WERI-Rb-1 (cell line): ENCODE measurements at regions not wholly inside any gene's neighbourhood (a gene's known extent, or its start where the extent isn't known, plus 50 kb on each side); places are given as distances from the start of the nearest gene placed in this dataset.

Source experiments
- DNase-seq: peaks from one replicate; pipeline ENCODE4 v3.0.0-alpha.2; 2020
- H3K27ac ChIP-seq: fragments of 250-450 bp; sonication (Bioruptor Pico); 2 replicates; pipeline ENCODE4 v1.5.1; 2020; ENCODE audit warnings: mild to moderate bottlenecking, moderate library complexity
- H3K27me3 ChIP-seq: fragments of 250-450 bp; sonication (Bioruptor Pico); 2 replicates; pipeline ENCODE4 v1.5.1; 2021; ENCODE audit warnings: mild to moderate bottlenecking, low read depth, moderate library complexity; ENCODE audit not compliant: insufficient read depth, severe bottlenecking
- H3K36me3 ChIP-seq: fragments of 250-450 bp; sonication (Bioruptor Pico); 2 replicates; pipeline ENCODE4 v1.5.1; 2020; ENCODE audit warnings: mild to moderate bottlenecking, moderate library complexity
- H3K4me3 ChIP-seq: 2 replicates; pipeline ENCODE4 v1.5.1; 2011; ENCODE audit warnings: low read depth, mild to moderate bottlenecking, control low read depth, low read length
- H3K9me3 ChIP-seq: fragments of 250-450 bp; sonication (Bioruptor Pico); 2 replicates; pipeline ENCODE4 v1.5.1; 2021; ENCODE audit warnings: mild to moderate bottlenecking, moderate library complexity; ENCODE audit not compliant: severe bottlenecking
- TF ChIP-seq, protein P1 (sequence below): IDR thresholded peaks from 2 replicates; pipeline ENCODE4 v1.5.1; 2011; ENCODE audit warnings: low read depth, mild to moderate bottlenecking, control low read depth, inconsistent platforms, low read length

DNA sequence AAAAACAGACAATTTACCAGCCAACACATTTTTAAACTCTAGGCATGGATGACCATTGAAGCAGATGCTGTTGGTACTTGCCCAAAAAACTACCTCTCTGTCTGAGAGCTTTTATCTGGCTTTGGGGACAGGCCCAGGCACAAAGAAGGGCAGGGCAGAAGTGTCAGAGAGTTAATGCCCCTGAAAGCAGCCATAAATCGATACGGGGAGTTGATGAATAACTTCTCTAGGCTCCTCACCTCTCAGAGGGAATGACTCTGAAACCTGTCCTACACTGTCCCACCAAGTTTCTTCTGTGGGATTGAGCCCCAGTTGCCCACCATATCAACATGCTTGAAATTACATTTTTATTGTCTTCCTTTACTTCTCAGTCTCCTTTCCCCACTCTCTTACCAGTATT lies 113.0 kb upstream of the DAAM1 start:
- H3K27ac ChIP-seq, result no peak overlapping the region
- no peaks in the 10 kb centered on the region for H3K36me3 ChIP-seq
- no peaks in the 10 kb centered on the region for H3K9me3 ChIP-seq
- TF ChIP-seq, protein P1, sequence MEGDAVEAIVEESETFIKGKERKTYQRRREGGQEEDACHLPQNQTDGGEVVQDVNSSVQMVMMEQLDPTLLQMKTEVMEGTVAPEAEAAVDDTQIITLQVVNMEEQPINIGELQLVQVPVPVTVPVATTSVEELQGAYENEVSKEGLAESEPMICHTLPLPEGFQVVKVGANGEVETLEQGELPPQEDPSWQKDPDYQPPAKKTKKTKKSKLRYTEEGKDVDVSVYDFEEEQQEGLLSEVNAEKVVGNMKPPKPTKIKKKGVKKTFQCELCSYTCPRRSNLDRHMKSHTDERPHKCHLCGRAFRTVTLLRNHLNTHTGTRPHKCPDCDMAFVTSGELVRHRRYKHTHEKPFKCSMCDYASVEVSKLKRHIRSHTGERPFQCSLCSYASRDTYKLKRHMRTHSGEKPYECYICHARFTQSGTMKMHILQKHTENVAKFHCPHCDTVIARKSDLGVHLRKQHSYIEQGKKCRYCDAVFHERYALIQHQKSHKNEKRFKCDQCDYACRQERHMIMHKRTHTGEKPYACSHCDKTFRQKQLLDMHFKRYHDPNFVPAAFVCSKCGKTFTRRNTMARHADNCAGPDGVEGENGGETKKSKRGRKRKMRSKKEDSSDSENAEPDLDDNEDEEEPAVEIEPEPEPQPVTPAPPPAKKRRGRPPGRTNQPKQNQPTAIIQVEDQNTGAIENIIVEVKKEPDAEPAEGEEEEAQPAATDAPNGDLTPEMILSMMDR, result no peak
- no peak overlapping the region for H3K4me3 ChIP-seq
- DNase-seq, result no peak
- H3K27me3 ChIP-seq, result no peaks in the 10 kb centered on the region

DNA sequence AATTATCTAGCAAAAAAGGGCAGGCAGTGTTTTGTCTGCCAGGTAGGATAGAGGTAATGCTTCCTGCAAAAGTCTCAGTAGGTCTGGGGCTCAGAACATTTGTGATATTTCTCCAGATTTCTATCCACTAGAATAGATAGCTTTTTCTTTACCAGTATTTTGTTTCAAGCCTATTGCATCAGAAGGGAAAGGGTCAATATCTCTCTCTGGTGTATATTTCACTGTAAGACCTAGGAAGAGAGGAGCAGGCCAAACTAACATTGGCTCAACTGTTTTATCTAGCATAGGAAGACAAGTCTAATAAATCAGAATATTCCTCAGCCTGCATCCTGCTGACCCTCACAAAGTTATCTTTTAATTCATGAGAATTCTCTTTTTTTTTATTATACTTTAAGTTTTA lies 106.7 kb upstream of the DAAM1 start:
- DNase-seq, result no peak
- Histone ChIP-seq H3K27me3 (no peaks in the 10 kb centered on the region), H3K36me3 (no peaks in the 10 kb centered on the region), H3K4me3 (no peak overlapping the region), H3K27ac (no peak overlapping the region), H3K9me3 (no peaks in the 10 kb centered on the region)
- TF ChIP-seq, protein P1, result no peak

DNA sequence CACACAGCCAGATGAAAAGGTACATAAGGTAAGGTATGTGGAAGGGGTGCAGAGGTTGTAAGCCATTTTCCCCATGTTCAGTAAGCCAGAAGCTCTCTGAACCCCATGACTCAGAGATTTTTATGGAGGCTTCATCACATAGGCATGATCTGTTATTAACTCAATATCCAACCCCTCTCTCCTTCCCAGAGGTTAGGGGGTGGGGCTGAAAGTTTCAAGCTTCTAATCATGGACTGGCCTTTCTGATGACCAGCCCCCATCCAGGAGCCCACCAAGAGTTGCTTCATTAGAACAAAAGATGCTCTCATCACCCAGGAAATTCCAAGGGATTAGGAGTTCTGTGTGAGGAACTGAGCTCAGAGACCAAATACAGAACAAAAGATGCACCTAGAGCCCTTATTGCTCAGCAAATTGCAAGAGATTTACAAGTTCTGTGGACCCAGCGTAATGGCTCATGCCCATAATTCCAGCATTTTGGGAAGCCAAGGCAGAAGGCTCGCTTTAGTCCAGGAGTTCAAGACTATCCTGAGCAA lies 103.2 kb upstream of the DAAM1 start:
- TF ChIP-seq, protein P1, result no peak
- H3K9me3 ChIP-seq, result no peaks in the 10 kb centered on the region
- no peaks in the 10 kb centered on the region for H3K36me3 ChIP-seq
- H3K4me3 ChIP-seq, result no peak overlapping the region
- no peak overlapping the region for H3K27ac ChIP-seq
- DNase-seq, result no peak
- no peaks in the 10 kb centered on the region for H3K27me3 ChIP-seq

DNA sequence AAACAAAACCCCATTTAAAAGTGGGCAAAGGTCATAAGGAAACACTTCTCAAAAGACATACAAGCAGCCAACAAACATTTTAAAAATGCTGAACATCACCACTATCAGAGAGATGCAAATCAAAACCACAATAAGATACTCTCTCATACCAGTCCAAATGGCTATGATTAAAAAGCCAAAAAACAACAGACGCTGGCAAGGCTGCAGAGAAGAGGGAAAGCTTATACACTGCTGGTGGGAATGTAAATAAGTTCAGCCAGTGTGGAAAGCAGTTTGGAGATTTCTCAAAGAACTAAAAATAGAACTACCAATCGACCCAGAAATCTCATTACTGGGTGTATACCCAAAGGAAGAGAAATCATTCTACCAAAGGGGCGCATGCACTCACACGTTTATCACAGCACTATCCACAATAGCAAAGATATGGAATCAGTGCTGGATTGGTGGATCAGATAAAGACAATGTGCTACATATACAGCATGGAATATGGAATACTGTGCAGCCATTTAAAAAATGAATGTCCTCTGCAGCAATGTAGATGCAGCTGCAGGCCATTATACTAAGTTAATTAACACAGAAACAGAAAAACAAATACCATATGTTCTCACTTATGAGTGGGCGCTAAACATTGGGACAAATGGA lies 102.1 kb upstream of the DAAM1 start:
- TF ChIP-seq, protein P1, result no peak
- Histone ChIP-seq H3K27ac (no peak overlapping the region), H3K4me3 (no peak overlapping the region), H3K27me3 (no peaks in the 10 kb centered on the region), H3K36me3 (no peaks in the 10 kb centered on the region), H3K9me3 (no peaks in the 10 kb centered on the region)
- no peak for DNase-seq

DNA sequence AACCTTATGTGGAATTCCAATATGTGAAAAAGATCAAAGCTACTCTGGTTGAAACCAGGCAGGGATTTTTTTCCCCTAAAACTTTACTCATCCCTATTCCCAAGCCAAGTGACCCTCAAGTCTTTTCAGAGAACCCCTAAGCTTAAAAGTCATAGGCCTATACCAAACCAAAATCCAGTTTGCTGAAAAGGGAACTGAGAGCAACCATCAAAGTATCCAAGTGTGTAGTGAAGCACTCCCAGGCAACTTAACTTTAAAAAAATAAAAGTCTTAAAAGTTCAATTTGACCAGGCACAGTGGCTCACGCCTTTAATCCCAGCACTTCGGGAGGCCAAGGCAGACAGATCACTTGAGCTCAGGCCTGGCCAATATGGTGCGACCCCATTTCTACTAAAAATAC lies 101.2 kb upstream of the DAAM1 start:
- H3K4me3 ChIP-seq, result no peak overlapping the region
- TF ChIP-seq, protein P1, result no peak
- no peak overlapping the region for H3K27ac ChIP-seq
- no peaks in the 10 kb centered on the region for H3K36me3 ChIP-seq
- no peaks in the 10 kb centered on the region for H3K27me3 ChIP-seq
- DNase-seq, result no peak
- no peaks in the 10 kb centered on the region for H3K9me3 ChIP-seq

DNA sequence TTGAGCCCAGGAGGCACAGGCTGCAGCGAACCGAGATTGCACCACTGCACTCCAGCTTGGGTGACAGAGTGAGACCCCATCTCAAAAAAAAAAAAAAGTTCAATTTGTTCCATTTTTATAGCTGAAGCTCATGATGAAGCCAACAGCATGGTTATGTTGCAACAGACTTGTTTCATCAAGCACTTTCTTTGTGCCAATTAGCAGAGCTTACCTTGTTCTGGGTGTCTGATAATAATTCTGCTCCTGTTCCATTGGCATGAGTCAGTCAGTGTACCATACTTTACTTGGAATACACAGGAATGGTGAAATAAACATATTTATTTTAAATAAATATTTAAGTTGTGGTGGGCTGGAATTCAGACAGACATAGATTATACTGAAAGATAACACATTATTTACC lies 100.8 kb upstream of the DAAM1 start:
- no peak overlapping the region for H3K4me3 ChIP-seq
- no peaks in the 10 kb centered on the region for H3K36me3 ChIP-seq
- DNase-seq, result no peak
- no peaks in the 10 kb centered on the region for H3K27me3 ChIP-seq
- TF ChIP-seq, protein P1, result no peak
- H3K9me3 ChIP-seq, result no peaks in the 10 kb centered on the region
- H3K27ac ChIP-seq, result no peak overlapping the region
